ENCODE measurements at regions not wholly inside any gene's neighbourhood (a gene's known extent, or its start where the extent isn't known, plus 50 kb on each side); places are given as distances from the start of the nearest gene placed in this dataset.

DNA sequence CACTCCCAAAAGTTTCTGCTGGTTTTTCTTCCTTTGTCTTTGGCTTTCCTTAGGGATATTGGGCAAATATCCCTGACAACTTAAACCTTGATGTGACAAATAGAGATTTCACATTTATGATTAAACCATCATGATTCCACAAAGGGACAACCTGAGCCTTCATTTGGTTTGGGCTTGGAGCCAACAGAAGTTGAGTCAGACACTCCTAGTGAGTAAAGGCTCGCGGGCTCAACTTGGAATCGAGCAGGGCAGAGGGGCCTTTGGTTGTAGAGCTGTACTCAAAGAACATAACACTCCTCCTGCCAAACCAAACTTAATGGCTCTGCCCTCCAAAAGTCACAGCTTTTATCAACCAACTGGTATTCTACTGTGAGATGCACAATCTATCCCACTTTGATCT is 290.2 kb upstream of the MAP3K1 start:
- TF ChIP-seq POLR2A (IDR thresholded peaks at IDR 0.05) (no peak), EP300 (IDR thresholded peaks at IDR 0.05) (no peak)

Data from upper lobe of left lung (tissue), 4 donors.